MM.1S (cell line): ENCODE measurements at regions not wholly inside any gene's neighbourhood (a gene's known extent, or its start where the extent isn't known, plus 50 kb on each side); places are given as distances from the start of the nearest gene placed in this dataset.

Experiments
- CTCF ChIP-seq: fragments of 300-600 bp; sonication (generic); IDR thresholded peaks from 2 replicates; pipeline ENCODE4 v1.5.1; 2016; ENCODE audit warnings: antibody characterized with exemption, low read length, mixed read lengths
- EZH2 ChIP-seq: fragments of 300-600 bp; sonication (generic); optimal IDR thresholded peaks from 2 replicates; pipeline ENCODE3; 2017; ENCODE audit warnings: low read depth, mild to moderate bottlenecking, antibody characterized with exemption, low read length, mixed read lengths
- EZH2phosphoT487 ChIP-seq: fragments of 300-600 bp; sonication (generic); IDR thresholded peaks from 2 replicates; pipeline ENCODE4 v1.6.1; 2018; ENCODE audit warnings: antibody characterized with exemption, low read length

- TF ChIP-seq CTCF (no peak), EZH2 (no peak), EZH2phosphoT487 (no peak)
Observed at GRCh38 chr12:58773986-58774385, 146.3 kb downstream of the LRIG3 start.
